Hematopoietic multipotent progenitor cell treated with erythropoietin and hydrocortisone succinate and interleukin-3 and kit ligand, for 15 days (in vitro differentiated cells): ENCODE measurements at regions not wholly inside any gene's neighbourhood (a gene's known extent, or its start where the extent isn't known, plus 50 kb on each side); places are given as distances from the start of the nearest gene placed in this dataset.
"Not testable (repeated sequence)": the region's sequence is repeated elsewhere in the genome, so short reads cannot be mapped to it uniquely, and the experiment has no call there.

Source experiments
- DNase-seq: peaks from one replicate; pipeline ENCODE4 v3.0.0-alpha.2; 2015; ENCODE audit warnings: low spot score

- DNase-seq: not testable (repeated sequence)
Observed at GRCh38 chr13:18663222-18663621, 518.4 kb downstream of the TUBA3C start.

- not testable (repeated sequence) for DNase-seq
Observed at GRCh38 chr13:18643644-18644172, 537.9 kb downstream of the TUBA3C start.

DNA sequence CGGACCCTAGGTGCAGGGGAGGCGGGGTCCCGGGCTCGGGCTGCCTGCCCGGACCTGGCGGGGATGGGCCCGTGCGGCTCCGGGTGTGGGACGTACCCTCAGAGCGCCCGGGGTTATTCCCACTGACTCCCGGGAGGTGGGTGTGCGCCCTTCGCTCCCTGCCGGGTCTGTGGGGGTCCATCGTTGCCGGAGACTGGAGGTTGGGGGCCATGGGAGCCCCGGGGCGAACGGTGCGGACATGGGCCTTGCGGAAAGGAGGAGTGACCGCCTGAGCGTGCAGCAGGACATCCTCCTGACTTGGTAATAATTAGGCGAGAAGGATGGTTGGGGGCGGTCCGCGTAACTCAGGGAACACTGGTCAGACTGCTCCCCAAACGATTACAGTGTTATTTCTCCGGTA, 552.7 kb downstream of the TUBA3C start:
- not testable (repeated sequence) for DNase-seq

DNA sequence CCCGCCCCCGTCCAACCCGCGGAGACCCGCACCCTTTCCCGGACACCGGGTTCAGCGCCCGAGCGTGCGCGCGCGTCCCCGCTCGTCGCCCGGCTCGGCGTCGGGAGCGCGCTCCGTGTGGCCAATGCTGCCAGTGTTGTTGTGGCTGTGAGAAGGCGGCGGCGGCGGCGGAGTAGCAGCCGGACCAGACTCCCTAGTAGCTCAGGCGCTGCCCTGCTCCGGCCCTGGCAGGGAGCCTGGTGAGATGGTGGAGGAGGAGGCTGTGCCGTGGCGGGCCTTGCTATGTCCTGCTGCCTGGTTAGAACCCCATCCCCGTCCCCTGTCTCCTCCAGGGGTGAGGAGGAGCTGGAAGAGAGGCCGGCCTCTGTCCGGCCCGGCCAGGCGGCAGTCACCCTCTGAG, 553.2 kb downstream of the TUBA3C start:
- DNase-seq: no peak

GRCh38 chr13:18624061-18624460, 557.6 kb downstream of the TUBA3C start:
- DNase-seq: not testable (repeated sequence)

DNA sequence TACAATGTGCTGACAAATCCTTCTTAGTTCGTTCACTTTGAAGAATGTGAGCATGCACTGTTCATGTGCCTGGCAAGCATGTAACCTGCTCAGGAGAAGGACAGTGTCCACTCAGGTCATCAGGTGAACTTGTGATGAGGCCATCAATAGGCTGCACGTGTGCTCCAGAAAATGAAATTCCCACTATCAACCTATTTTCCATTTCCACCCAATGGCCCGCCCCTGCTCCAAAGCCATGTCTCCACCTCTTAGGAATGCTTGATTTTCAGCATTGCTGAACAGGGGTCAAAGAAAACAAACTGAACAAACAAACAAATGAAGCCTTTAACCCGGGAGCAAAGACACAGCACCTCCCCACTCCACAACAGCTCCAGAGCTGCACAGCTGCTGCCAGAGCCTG, 563.2 kb downstream of the TUBA3C start:
- DNase-seq: not testable (repeated sequence)

DNA sequence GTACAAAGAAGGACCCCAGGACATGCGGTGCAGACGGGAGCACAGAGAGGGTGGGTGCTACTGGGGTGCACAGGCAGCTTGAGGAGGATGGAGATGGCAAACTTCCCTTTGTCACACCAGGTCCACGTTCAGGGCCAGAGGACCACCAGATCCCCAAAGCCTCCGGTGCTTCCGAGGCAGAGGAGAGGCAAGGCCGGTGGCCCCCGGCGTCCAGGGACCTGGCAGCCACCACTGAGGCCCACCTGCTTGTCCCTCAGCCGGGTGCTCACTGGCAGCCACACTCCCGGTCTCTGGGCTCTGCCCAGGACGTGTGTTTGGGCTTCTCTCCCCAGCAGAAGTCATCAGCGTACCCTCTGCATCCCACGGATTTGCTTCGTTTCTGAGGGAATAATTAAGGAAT, 571.1 kb downstream of the TUBA3C start:
- not testable (repeated sequence) for DNase-seq

GRCh38 chr13:18609371-18609770, 572.3 kb downstream of the TUBA3C start:
- not testable (repeated sequence) for DNase-seq

DNA sequence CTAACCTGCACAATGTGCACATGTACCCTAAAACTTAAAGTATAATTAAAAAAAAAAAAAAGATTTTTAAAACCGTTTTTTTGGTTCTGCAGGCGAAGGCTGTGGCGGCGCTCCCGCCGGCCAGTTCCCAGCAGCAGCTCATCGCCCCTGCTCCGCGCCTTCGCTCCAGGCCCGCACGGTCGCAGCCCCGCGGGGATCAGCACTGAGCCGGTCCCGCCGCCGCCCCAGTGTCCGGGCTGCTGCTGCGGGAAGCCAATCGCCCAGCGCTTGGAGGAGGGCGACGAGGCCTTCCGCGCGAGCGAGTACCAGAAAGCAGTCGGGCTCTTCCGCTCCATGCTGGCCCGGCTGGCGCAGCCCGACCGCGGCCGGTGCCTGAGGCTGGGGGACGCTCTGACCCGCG, 572.8 kb downstream of the TUBA3C start:
- not testable (repeated sequence) for DNase-seq

DNA sequence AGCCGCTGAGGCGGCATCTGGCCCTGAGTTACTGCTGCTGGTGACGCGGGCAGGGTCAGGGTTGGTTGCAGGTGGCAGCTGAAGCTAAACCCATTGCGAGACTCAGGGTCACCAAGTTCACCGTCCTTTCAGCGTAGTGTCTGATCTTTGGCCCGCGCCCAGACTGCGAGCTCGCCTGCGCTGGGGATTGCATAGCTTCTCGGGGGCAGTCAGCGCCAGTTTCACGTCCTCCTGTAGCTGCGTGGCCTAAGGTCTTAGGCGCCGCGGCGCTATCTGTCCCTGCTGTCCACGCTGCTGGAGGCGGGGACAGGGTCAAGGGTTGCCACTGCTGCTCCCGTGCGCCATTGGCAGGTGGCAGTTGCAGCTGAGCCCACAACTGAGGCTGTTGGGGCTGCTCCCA, 581.3 kb downstream of the TUBA3C start:
- not testable (repeated sequence) for DNase-seq

- DNase-seq: not testable (repeated sequence)
Observed at GRCh38 chr13:18599791-18600211, 581.8 kb downstream of the TUBA3C start.

DNA sequence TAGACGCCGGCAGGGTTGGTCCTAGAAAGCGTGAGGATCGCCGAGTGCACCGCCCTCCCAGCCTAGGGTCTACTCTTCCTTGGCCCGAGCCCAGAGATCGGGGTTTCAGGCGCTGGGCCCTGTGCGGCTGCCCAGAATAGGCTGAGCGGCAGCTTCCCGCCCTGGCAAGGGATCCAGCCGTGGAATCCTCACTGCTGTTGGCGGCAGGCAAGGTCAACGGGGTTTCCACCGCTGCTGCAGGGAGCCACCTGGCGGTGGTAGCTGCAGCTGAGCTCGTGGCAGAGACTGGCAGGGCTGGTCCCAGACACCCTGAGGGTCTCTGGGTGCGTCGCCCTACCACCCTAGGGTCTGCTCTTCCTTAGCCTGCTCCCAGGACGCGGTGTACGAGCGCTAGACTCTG, 583.1 kb downstream of the TUBA3C start:
- not testable (repeated sequence) for DNase-seq

GRCh38 chr13:18597940-18598339, 583.7 kb downstream of the TUBA3C start:
- not testable (repeated sequence) for DNase-seq

- DNase-seq: not testable (repeated sequence)
Observed at GRCh38 chr13:18577103-18577502, 604.5 kb downstream of the TUBA3C start.

DNA sequence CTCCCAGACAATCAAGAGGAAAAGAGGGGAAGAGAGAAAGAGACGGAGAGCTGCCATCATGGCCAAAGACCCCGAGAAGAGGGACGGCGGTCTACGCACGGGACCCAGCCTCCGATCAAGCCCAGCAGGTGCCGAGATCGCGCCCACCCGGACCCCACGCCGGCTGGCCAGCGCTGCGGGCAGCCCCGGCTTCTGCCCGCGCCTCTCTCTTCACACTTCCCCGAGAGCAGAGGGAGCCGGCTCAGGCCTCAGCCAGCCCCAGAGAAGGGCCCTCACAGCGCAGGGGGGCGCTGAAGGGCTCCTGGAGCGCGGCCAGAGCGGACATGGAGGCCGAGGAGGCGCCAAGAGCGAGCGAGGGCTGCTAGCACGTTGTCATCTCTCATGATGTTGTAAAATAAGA, 613.7 kb downstream of the TUBA3C start:
- not testable (repeated sequence) for DNase-seq
